GM12873 (cell line): ENCODE measurements at regions not wholly inside any gene's neighbourhood (a gene's known extent, or its start where the extent isn't known, plus 50 kb on each side); places are given as distances from the start of the nearest gene placed in this dataset.

ENCODE experiments used
- TF ChIP-seq, protein P1 (sequence below): IDR thresholded peaks from 2 replicates; pipeline ENCODE4 v1.5.1; 2012; ENCODE audit warnings: low read depth, mild to moderate bottlenecking, moderate library complexity, low read length, control low read depth; ENCODE audit not compliant: insufficient read depth; ENCODE audit errors: missing control alignments

DNA sequence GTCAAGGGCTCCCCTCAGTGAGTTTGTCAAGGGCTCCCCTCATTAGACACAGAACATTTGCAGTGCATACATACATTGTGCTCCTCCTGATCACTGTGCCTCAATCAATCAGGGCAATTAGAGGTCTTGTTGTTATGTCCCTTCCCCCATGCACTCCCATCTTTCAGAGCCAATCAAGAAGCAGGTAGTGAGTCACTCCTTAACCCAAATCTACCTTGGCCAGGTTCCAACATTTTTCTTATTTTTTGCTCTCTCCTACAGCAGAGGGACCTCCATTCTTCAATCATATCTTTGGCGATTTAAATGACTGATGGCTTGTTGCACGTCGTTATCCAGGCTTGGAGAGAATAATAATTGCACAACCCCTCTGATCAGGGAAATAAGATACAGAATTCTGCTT lies 409.9 kb upstream of the SPTLC3 start:
- TF ChIP-seq, protein P1, sequence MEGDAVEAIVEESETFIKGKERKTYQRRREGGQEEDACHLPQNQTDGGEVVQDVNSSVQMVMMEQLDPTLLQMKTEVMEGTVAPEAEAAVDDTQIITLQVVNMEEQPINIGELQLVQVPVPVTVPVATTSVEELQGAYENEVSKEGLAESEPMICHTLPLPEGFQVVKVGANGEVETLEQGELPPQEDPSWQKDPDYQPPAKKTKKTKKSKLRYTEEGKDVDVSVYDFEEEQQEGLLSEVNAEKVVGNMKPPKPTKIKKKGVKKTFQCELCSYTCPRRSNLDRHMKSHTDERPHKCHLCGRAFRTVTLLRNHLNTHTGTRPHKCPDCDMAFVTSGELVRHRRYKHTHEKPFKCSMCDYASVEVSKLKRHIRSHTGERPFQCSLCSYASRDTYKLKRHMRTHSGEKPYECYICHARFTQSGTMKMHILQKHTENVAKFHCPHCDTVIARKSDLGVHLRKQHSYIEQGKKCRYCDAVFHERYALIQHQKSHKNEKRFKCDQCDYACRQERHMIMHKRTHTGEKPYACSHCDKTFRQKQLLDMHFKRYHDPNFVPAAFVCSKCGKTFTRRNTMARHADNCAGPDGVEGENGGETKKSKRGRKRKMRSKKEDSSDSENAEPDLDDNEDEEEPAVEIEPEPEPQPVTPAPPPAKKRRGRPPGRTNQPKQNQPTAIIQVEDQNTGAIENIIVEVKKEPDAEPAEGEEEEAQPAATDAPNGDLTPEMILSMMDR: no peak

DNA sequence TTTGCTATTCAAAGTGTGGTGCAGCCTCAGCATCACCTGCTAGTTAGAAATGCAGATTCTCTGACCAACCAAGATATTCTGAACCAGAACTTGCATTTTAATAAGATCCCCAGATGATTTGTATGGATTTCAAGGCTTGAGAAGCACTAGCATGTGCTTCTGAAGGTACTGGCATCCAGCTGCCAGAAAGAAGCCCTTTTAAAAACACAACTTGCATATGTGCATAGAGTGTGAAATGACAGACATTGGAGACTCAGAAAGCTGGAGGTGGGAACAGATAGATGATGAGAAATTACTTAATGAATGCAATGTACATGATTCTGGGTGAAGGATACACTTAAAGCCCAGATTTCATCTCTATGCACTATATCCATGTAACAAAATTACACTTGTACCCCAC lies 409.3 kb upstream of the SPTLC3 start:
- TF ChIP-seq, protein P1: no peak

DNA sequence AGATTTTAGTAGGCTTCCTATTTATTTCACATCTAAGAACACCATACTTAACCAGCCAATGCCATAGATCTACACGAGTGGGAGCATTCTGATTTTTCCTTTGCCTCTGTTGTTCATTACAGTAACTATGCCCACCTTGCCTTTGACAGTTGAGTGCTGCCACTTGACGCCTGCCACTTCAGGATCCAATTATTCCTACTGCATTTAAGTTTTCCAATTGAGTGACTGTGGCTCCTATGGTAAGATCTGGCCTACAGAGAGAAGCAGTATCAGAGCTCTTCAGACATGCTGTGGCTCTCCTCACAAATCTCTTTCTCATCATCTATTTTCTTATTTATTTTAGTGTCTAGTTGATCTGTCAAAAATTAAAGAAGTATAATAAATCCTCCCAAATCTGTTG lies 403.0 kb upstream of the SPTLC3 start:
- TF ChIP-seq, protein P1: no peak

DNA sequence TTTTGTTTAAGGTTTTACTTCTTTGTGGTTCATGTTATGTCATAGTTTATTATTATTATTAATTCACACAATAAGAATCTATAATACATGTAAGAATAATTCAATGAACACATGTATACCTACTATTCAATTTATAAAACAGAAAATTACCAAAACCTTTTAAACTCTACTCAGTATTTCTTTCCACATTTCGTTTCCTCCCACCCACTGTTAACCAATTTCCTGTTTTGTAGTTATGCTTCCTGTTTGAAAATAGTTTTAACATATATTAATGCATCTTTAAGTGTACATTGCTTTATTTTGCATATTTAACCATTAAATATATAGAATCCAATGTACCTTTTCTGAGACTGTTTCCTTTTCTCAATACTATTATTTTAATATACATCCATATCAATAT lies 397.9 kb upstream of the SPTLC3 start:
- TF ChIP-seq, protein P1: no peak

DNA sequence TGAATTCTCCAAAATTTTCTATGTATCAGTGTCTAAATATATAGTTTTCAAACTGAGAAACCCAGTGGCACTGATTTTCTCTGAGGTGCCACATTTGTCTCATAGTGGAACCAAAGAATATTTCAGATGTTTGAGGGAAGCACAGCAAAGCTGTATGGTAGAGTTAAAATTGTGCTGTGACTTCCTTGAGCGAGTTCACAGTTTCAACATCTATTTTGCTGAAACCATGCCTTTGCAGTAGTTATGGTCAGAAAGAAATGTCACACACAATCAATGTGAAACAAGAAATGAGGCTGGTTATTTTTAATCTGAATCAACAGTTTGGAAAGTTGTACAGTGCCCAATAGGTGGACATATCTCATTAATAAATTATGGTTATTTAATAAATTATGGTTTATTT lies 394.0 kb upstream of the SPTLC3 start:
- TF ChIP-seq, protein P1: no peak

DNA sequence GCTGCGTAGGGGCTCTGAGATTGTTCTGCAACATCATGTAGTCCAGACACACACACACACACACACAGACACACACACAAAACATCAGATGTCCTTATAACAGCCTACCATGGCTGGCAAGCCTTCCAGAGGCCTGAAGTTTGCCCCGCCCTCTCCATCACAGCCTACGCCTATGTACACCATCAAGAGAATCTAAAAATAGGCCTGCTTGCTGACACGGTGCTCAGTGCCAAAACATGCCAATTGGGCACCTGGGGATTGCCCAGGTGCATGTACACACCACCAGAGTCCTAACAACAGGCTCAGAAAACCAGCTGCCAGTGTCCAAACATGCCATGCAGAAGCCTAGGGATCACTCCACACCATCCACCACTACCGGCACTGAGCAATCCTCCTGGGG lies 391.7 kb upstream of the SPTLC3 start:
- TF ChIP-seq, protein P1: no peak

DNA sequence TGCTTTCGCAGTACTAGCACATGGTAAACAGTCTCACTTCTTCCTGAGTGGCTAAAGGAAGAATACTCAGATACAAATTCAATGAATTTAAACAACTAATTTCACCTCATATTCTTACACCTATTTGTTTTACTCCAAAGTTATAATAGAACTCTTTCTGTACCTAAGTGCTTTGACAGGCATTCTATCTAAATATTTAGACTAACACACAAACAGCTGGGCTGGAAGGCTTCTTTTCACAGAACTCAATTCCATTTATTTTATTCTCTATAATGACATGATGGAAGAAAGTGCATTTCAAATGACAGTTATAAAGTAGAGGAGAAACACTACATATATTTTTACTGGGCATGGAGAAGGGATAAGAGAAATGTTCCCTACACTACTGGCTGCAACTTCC lies 384.9 kb upstream of the SPTLC3 start:
- TF ChIP-seq, protein P1: no peak
